Medulla oblongata (tissue), 1 donor: ENCODE measurements at regions not wholly inside any gene's neighbourhood (a gene's known extent, or its start where the extent isn't known, plus 50 kb on each side); places are given as distances from the start of the nearest gene placed in this dataset.

Experiments used
- DNase-seq: peaks from one replicate; pipeline ENCODE4 v3.0.0-alpha.2; 2015; ENCODE audit errors: extremely low spot score

DNA sequence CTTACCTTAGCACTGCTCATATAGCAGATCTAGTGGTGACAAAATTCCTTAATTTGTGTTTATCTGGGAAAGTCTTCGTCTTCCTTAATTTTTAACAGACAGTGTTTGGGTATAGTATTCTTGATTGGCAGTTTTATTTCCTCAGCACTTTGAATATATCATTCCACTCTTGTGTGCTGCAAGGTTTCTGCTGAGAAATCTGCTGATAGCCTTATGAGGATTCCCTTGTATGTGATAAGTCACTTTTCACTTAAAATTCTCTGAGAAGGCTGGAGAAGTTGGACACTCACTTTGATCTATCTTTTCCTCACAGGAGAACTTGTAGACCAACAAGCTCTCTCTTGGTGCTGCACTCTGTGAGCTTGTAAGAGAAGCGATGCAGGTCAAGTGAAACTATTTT, 306.1 kb upstream of the RTL1 start:
- no peak for DNase-seq

DNA sequence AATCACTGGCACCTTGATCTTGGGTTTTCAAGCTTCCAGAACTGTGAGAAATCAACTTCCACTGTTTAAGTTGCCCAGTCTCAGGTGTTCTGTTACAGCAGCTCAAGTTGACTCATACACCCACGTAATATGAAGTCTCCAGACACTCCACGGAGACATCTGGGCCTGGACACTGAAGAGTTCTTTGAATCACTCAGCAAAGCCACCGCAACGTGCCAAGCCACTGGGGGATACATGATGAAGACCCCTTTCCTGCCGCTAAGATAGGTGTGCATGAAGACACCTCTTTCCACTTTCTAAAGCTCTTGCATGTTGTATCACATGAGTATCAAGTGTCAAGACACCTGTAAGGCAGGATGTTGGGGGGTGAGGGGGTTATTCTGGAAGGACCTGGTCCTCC, 311.7 kb upstream of the RTL1 start:
- no peak for DNase-seq

DNA sequence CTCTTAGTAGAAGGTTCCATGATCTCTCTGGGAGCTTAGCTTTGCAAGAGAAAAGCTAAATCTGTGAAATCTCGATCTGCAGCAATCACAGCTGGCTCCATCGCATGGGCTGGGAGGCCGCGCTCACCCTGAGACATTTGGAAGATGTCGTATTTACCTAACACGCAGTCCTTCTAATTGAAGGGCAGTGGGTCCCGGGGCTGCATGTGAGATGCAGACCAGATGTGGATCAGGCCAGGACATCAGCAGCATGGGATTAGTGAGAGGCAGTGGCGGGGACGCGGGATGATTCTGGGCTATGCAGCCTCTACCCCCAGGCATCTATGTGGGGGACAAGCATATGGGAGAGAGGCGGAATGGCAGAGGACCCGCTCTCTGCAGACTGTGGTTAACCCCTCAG, 312.4 kb upstream of the RTL1 start:
- DNase-seq = no peak

DNA sequence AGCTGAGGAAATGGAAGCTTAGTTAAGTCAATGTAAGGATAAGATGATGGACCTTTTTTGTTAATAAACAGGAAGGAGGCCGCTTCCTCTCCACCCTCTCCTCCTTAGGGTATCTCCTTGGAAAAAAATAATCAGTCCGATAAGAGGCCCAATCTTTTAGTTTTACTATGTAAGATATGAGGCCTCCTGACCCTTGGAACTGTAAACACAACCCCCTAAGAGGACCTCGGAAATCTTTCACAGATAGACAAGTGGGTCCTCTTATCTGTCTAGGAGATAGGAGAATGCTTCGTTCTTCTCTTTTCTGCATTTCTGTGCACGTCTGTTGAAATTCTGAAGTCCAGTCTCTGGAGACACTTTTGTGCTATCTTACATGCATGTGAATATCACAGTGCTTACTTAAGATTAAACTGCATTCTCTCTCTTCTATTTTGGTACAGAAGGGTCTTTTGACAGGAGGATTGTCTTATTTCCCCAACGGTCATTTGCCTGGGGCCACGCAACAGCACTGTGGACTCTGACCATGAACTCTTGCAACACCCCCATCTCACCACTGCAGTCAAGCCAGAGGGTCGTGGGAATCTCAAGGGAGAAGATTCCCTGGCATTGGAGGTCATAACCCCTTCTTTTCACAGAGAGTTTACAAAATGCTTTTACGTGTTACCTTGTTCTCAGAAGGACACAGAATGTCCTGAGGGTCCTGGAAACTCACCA, 313.0 kb upstream of the RTL1 start:
- DNase-seq = no peak

DNA sequence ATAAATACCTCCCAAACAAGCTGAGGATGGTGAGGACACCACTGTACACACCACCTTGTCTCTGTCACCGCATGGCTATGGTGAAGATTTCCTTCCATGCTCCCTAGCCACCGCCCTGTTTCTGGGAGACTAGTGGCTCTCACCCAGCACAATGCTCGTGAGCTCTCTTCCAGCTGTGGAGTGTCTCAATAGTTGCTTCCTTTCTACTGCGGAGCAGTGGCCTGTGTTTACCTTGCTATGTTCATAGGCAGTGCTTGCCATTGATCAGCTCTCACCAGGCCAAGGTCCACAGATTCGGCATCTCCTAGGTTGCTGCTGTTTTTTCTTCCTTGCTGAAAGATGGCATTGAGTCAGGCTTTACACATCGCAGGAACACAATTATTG, 313.6 kb upstream of the RTL1 start:
- DNase-seq = no peak

DNA sequence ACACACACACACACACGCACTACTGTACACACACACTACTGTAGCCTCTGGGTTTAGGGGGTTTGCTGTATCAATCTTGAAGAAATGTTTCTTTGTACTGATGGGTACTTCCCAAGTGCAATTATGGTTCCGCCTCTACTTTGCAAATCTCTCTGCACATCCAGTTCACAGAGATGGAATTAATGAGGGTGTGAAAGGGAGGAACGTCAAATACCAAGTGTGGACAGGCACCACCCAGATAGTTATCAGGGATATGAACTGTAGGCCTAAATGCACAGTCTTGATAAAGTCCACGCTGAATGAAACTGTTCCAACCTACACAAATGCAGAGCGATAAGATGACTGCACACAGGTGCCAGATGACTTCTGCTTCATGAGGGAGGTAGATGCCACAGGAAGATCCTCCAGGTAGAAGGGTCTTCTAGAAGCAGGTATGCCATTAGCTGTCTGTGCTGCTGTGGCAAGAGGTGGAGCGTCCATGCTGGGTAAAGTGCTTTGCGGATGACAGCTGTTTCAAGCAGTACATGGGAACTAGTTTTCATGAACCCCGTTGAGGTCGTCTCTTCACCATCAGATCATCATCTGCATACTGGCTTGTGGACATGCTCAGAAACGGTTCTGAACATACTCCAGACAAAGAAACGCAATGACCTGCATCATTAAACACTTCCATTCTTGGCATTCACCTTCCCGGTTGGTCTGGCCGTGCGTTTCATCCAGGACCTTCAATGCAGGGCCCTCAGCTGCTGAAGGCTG, 314.3 kb upstream of the RTL1 start:
- DNase-seq = no peak

DNA sequence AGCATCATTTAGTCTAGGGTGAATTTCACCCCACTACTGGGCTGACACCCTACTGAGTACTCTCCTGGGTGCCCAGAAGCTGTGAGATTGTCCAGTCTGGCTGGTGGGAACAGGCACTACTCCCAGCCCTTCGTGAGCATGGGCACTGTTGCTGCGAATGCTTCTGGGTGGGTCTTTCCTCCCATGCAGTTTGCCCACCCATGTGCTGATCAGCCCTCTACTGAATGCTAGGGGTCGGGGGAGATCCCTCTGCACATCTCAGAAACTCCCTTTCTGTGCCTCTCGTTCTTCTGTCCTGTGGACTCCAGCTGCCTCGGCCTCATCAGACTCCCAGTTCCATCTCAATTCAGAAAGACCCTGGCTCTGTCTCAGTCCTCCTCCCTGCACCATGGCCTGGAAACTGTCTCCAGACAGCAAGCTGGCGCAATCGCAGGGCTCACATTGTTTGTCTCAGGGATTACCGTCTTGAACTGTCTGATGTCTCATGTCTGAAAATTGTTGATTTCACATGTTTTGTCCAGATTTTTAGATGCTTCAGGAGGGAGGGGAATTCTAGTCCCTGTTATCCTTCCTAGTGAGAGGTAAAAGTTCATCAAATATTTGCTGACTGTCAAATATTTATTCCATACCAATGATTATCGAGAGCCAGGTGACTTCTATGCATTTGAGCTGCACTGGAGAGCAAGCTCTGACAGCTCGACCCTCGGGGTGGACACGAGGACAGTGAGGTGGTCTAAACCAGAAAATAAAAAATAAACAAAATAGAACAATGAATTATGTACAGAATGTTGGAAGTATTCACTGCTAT, 316.6 kb upstream of the RTL1 start:
- DNase-seq = no peak

DNA sequence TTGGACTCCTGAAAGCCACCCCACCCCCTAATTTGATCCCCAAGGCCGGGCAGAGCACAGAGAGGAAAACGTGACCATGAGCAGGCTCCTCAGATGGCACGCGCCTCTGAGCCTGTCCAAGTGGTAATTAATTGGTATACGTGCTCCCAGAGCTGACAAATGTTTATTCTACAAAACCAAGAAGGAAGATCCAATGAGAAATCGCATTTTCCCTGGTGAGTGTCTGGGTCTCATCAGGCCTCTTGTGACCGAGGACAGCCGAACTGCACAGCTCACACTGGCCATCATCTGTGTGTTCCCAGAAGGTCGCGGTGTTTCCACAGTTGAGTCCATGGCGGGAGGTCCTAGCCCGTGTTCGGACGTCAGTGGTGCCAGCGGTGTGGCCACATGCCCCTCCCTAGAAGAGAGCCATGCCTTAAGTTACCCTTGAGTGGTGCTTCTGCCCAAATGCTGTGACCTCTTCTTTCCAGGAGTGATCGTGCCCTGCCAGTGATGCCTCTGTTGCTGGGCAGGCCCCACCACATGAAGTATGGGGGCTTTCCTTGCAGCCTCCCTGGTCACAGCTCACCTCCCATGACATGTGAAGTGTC, 317.5 kb upstream of the RTL1 start:
- DNase-seq = no peak

DNA sequence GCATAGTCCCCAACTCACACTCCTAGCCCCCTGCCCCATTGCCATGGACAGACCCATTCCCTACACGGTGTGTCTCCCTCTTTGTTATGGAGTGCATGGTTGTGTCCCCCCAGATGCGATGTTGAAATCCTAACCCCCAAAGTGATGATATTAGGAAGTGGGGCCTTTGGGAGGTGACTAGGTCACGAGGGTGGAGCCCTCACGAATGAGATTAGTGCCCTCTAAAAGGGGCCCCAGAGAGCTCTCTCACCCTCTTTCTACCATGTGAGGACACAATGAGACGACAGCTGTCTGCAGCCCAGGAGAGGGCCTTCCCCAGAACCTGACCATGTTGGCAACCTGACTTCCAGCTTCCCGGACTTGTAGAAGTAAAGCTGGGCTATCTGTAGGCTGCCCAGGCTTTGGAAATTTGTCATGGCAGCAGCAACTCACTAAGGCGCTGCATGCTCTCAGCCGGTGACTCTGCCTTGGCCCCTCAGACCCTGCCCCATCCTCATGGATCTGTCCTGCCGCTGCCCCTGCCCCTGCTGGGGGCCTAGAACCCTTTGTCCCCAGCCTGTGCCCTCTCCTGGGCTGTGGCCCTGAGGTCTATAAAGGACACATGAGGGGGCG, 318.1 kb upstream of the RTL1 start:
- DNase-seq = no peak

DNA sequence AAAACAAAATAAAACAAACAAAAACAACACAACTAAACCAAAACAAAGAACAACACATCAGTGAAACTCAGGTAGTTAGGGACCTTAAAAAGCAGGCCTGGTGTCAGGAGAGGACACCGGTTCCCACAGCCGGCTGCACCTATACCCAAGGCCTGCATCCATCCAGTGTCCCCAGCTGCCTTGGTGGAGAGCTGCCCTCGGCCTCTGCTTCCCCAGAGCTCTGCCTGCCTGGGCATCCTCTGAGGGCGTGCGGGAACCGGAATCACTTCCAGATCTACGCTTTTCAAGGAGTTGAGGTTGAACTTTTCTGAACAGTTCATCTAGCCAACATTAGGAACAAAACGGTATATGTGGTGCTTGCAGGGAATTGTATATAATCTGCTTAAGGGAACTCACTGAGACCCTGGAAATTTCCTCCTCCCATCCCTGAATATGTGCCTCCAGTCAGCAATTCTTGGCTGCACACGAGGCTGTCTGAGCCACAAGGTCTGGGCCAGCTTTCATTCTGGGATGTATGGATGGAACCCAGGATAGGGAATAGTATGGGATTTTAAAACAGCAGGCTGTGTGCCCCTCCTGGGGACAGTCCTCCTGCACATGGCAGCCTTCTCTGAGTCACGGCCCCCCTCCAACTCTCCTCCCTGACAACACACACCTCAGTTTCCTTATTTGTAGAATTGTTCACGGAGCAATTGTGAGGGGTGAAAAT, 319.0 kb upstream of the RTL1 start:
- DNase-seq = no peak

DNA sequence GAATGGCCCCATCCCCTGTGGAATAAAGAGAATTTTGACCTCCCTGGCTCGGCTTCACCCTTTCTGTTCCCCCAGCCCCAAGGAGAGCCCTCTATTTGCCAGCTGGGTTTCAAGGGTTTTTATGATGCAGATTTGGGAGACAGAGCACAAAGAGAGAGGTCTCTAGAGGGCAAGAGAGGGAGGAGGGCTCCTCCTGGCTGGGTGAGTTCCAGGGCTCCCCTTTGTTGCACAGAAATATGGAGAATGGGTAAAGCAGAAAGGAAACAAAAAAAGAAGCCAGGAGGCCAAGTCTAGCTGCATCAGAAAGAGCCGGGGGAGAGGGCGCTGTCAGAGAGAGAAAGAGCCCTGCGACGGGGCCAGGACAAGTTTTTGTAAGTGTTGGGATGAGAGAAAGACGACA, 319.6 kb upstream of the RTL1 start:
- peak; percentile 14 for DNase-seq

DNA sequence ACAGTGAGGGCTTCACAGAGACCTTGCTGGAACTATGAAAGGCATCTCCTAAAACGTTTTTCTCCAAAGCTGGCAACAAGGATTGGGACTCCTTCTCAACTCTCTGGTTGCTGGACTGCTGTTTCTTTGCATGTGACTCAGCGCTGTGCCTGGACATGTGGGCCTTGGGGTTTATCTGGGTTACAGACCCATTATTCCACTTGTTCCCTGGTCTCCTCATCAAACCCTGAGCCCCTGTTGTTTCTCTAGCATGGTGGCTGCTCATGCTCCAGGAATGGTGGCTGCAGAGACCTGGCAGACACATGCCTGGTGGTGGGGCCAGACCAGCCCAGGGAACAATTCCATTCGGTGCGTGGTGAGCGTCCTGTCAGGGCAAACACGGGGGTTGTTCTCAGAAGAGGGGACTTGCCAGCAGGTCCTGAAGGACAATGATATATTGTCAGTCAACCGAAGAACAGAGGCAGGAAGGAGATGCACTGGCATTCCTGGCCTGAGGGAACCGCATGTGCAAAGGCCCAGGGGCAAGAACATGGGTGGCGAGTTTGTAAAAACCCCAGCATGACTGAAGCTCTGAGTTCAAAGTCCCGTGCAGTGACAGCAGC, 320.1 kb upstream of the RTL1 start:
- DNase-seq = no peak

DNA sequence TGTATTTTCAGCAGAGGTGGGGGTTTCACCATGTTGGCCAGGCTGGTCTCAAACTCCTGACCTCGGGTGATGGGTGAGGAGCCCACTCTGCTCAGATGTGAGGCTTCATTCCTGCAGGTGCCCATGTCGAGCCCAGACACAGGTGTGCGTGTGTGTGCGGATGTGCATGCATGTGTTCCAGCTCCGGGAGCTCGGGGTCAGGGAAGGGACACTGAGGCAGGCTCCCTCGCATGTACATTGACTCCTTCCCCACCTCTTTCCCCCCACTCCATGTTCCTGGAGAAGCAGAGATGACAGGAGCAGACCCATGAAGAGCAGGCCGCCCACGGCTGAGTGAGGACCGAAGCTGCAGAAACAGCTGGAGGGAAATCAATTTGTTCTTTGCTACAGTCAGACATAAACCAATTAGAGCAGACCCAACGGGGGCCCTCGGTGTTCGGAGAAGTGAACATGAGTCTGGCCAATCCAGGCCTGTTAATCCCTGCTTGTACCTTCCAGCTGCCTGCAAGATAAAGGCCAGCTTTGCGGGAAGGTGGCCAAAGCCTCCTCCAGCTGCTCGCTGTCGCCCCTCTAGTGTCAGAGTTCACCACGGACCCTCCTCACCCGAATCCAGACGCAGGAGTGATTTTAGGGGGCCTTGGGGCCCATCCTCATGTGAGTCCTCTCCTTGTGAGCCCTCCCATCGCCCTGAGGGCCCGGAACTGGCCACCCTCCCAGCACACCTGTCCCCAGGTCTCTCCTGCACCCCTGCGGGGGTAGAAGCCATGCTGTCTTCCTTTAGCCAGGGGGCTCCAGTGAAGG, 321.0 kb upstream of the RTL1 start:
- no peak for DNase-seq

DNA sequence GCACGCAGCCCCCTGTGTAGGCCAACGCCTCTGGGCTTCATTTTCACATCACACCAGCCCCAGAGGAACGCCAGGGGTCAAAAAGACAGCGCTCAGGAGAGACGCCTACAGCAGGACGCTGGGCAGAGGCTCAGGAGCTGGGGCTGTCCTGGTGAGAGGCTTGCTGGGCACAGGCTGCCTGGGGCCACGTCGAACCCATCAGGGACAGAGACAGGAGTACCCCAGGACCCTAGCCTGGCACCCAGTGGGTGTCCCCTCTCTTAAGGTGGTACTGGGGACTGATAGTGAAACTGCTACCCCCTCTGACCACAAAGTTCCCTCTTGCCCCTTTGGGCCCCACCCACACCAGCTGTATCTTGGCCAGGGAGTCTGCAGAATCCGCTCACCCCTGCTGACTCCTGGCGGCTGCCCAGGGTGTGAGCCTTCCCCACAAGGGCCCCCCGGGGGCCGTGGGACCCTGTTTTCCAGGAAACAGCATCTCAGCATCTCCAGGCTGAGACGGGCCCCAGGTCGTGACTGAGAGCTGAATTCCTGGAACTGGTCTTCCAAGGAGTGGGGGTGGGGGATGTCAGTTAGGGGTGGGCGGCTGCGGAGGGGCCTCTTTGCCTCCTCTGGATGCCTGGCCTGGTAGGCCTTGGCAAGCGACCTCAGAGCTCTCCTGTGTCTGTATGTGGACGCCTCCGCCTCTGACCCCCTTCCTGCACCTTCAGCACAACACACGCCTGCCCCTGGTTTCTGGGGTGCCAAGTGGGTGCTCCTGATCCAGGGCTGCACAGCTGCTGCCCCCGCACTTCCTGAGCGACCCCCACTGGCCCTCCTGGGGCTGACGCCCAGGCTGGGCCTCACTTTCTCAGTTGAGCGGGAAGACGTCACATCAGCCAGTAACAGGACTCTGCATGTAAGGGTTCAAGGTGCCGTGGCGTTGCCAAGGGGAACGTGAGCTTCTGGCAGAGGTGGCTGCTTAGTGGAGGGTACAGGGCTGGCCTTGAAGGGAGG, 321.9 kb upstream of the RTL1 start:
- no peak for DNase-seq

DNA sequence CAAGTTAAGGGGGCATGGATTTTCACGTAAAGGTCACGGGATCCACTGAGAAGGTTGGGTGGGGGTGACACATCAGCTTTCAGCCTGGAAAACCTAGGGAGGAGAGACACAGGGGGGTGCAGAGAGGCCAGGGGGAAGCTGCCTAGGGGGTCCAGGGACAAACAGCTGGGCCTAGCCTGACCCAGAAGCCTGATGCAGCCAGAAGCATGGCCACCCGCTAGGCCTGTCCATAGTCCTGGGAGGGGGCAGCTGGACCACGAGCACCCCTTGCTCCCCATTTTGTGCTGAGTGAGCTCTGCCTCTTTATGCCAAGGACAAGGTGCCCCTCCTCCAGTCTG, 322.7 kb upstream of the RTL1 start:
- DNase-seq = no peak

DNA sequence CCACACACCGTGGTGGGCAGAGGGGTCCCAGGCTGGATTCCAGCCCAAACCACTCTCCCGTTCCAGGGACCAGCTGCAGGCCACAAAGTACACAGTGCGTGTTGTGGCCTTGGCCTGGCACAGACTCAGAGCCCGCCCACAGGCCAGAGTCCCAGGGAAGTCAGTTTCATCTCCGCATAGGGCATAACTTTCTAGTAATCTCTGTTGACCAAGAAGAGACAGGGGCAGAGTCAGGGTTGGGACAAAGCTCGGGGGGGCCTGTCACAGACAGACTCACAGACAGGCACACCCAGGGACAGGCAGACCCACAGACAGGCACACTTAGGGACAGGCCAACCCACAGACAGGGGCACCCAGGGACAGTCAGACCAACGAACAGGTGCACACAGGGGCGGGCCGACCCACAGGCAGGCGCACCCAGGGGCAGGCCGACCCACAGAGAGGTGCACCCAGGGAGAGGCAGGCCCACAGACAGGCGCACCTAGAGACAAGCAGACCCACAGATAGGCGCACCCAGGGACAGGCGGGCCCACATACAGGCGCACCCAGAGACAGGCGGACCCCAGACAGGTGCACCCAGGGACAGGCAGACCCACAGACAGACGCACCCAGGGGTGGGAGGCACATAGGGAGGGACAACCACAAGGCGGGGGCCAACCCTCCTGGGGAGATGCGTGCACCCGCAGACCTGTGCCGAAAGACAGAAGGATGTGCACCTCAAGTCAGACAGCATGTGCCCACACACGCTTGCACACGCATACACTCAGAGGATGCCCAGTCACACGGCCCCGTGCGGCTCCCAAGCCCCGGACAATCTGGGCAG, 323.3 kb upstream of the RTL1 start:
- no peak for DNase-seq

DNA sequence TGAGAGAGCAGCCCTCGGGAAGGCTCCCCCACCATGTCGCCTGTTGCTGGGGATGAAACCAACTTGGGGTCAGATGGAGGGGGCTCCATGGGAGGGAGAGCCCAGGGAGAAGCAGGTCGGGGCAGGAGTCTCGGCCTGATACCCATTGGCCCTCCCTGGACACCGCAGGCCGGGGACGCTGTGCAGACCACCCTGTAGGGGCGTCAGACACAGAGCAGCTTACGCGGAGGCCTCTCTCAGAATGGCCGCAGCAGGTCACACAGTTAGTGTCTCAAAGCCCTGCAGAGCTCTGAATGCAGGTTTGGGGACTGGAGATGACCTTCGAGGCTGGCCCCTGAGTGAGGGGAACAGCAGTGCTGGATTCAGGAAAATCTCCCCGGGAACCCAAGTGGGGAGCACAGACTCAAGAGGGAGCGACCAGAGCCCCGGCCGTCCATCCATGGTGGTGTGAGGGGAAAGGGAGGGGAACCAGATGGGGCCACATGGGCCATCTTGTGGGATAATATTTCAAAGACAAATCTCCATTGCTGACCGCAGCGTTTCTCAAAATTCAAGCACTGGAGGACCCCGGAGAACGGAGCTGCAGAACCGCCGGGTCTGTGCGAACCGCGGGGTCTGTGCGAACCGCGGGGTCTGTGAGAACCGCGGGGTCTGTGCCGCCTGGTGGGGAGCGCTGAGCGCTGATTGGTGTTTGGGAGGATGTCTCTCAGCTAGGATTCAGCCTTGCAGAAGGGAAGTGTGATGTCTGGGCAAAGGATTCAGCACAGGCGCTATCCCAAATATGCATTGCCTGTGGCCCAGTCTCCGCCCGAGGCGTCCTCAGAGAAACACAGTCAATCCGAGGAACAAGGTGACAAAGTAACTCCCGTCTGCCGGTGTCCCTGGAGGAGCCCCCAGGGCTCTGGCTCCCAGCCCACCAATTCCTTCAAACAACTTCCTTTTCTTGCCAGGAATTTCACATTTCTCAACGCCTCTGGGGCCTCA, 324.4 kb upstream of the RTL1 start:
- DNase-seq = no peak
